IMR-90 (cell line): ENCODE measurements at regions not wholly inside any gene's neighbourhood (a gene's known extent, or its start where the extent isn't known, plus 50 kb on each side); places are given as distances from the start of the nearest gene placed in this dataset.

Experiments
- ATAC-seq: fragments of 200-7000 bp; cut with Tn5 transposase; 2 replicates; pipeline ENCODE4 v1.9.1; 2020; ENCODE audit warnings: low read depth, mild to moderate bottlenecking, moderate library complexity
- BruUV-seq: library from RNA; stranded (reverse); fragments of 400-500 nt; replicated peaks from 2 replicates; lab custom pipeline; 2021; lab: Mats Ljungman, UMichigan
- CTCF ChIA-PET: fragments of 300-600 bp; formaldehyde crosslinking; extraction: SDS; loops from one replicate; lab custom pipeline; 2021; ENCODE audit warnings: antibody characterized with exemption; lab: Yijun Ruan, JAX
- POLR2A ChIA-PET: fragments of 300-600 bp; sonication (Branson Sonifier 250); formaldehyde crosslinking; loops from one replicate; lab custom pipeline; 2022; ENCODE audit warnings: antibody characterized with exemption; ENCODE audit not compliant: unreplicated experiment; lab: Charles Lee
- DNase-seq: peaks from one replicate; pipeline ENCODE4 v3.0.0; 2013
- H2AFZ ChIP-seq: replicated peaks from 2 replicates; pipeline ENCODE3; 2013; ENCODE audit warnings: low read length, mild to moderate bottlenecking; ENCODE audit not compliant: poor library complexity
- H2AK5ac ChIP-seq: 2 replicates; pipeline ENCODE4 v1.6.1; 2013; ENCODE audit warnings: low read depth, low read length, inconsistent platforms
- H2AK9ac ChIP-seq: replicated peaks from 2 replicates; pipeline ENCODE3; 2013; ENCODE audit warnings: mild to moderate bottlenecking, low read depth, low read length, moderate library complexity; ENCODE audit not compliant: poor library complexity
- H2BK120ac ChIP-seq: 2 replicates; pipeline ENCODE4 v1.6.1; 2013; ENCODE audit warnings: low read depth, low read length, inconsistent platforms
- H2BK15ac ChIP-seq: 3 replicates; pipeline ENCODE4 v1.6.1; 2013; ENCODE audit warnings: low read depth, low read length, inconsistent platforms
- H2BK20ac ChIP-seq: 2 replicates; pipeline ENCODE4 v1.6.1; 2013; ENCODE audit warnings: low read depth, mild to moderate bottlenecking, inconsistent platforms, low read length, moderate library complexity
- H2BK5ac ChIP-seq: 2 replicates; pipeline ENCODE4 v1.6.1; 2013; ENCODE audit warnings: mild to moderate bottlenecking, low read depth, low read length, inconsistent platforms; ENCODE audit not compliant: poor library complexity, severe bottlenecking
- H3K14ac ChIP-seq: replicated peaks from 2 replicates; pipeline ENCODE4 v1.6.1; 2013; ENCODE audit warnings: low read depth, low read length, inconsistent platforms
- H3K18ac ChIP-seq: 2 replicates; pipeline ENCODE4 v1.6.1; 2013; ENCODE audit warnings: low read depth, low read length, control low read depth
- H3K23ac ChIP-seq: 2 replicates; pipeline ENCODE4 v1.6.1; 2013; ENCODE audit warnings: low read depth, low read length, inconsistent platforms
- H3K27ac ChIP-seq: 2 replicates; pipeline ENCODE4 v1.5.1; 2013; ENCODE audit warnings: mild to moderate bottlenecking, control low read depth, low read length; ENCODE audit not compliant: insufficient read depth
- H3K27me3 ChIP-seq: 2 replicates; pipeline ENCODE4 v1.6.1; 2013; ENCODE audit warnings: low read length; ENCODE audit not compliant: control insufficient read depth, insufficient read depth
- H3K36me3 ChIP-seq: 2 replicates; pipeline ENCODE4 v1.6.1; 2013; ENCODE audit warnings: low read length, mixed read lengths; ENCODE audit not compliant: control insufficient read depth, insufficient read depth
- H3K4ac ChIP-seq: 2 replicates; pipeline ENCODE4 v1.6.1; 2013; ENCODE audit warnings: low read depth, low read length, inconsistent platforms
- H3K4me1 ChIP-seq: 2 replicates; pipeline ENCODE4 v1.6.1; 2013; ENCODE audit warnings: low read length, mixed read lengths; ENCODE audit not compliant: control insufficient read depth, insufficient read depth
- H3K4me2 ChIP-seq: 2 replicates; pipeline ENCODE4 v1.6.1; 2013; ENCODE audit warnings: low read depth, mild to moderate bottlenecking, control low read depth, low read length, moderate library complexity
- H3K4me3 ChIP-seq: 2 replicates; pipeline ENCODE4 v1.5.1; 2013; ENCODE audit warnings: low read depth, mild to moderate bottlenecking, control low read depth, low read length, moderate library complexity; ENCODE audit not compliant: insufficient read depth
- H3K56ac ChIP-seq: 2 replicates; pipeline ENCODE4 v1.6.1; 2013; ENCODE audit warnings: low read length, inconsistent platforms; ENCODE audit not compliant: insufficient read depth; ENCODE audit errors: extremely low read depth
- H3K79me1 ChIP-seq, 2 experiments: 2 replicates each; pipeline ENCODE4 v1.6.1; 2013; ENCODE audit warnings: low read length in 2 of 2, inconsistent platforms in 1 of 2, low read depth in 1 of 2
- H3K9ac ChIP-seq: 2 replicates; pipeline ENCODE4 v1.6.1; 2013; ENCODE audit warnings: low read depth, low read length, control low read depth
- H3K9me1 ChIP-seq: 2 replicates; pipeline ENCODE4 v1.6.1; 2013; ENCODE audit warnings: low read length, inconsistent platforms; ENCODE audit not compliant: insufficient read depth
- H3K9me3 ChIP-seq: 2 replicates; pipeline ENCODE4 v1.6.1; 2013; ENCODE audit warnings: low read length; ENCODE audit not compliant: control insufficient read depth, insufficient read depth
- H4K20me1 ChIP-seq: 2 replicates; pipeline ENCODE4 v1.6.1; 2013; ENCODE audit warnings: low read length, inconsistent platforms; ENCODE audit not compliant: insufficient read depth
- H4K5ac ChIP-seq: 2 replicates; pipeline ENCODE4 v1.6.1; 2013; ENCODE audit warnings: mild to moderate bottlenecking, low read depth, low read length, control low read depth
- H4K8ac ChIP-seq, 2 experiments: 2 replicates each; pipeline ENCODE4 v1.6.1; 2013; ENCODE audit warnings: low read depth in 2 of 2, low read length in 2 of 2, control low read depth in 1 of 2, inconsistent platforms in 1 of 2
- H4K91ac ChIP-seq: 2 replicates; pipeline ENCODE4 v1.6.1; 2013; ENCODE audit warnings: low read depth, low read length, inconsistent platforms; ENCODE audit not compliant: insufficient read depth
- BHLHE40 ChIP-seq: fragments of 150-350 bp; IDR thresholded peaks from 2 replicates; pipeline ENCODE4 v1.6.1; 2016; ENCODE audit warnings: mild to moderate bottlenecking, low read depth, low read length
- CEBPB ChIP-seq: IDR thresholded peaks from 2 replicates; pipeline ENCODE4 v1.6.1; 2012; ENCODE audit warnings: low read depth, low read length, improper control_type of control experiment
- FOS ChIP-seq: fragments of 150-350 bp; IDR thresholded peaks from 2 replicates; pipeline ENCODE4 v1.6.1; 2016; ENCODE audit warnings: low read depth, low read length
- MAZ ChIP-seq: IDR thresholded peaks from 2 replicates; pipeline ENCODE4 v1.6.1; 2012; ENCODE audit warnings: low read depth, mild to moderate bottlenecking, low read length, improper control_type of control experiment, moderate library complexity, borderline replicate concordance
- MXI1 ChIP-seq: IDR thresholded peaks from 2 replicates; pipeline ENCODE4 v1.6.1; 2012; ENCODE audit warnings: low read depth, mild to moderate bottlenecking, low read length, moderate library complexity, borderline replicate concordance
- NFE2L2 ChIP-seq: fragments of 150-350 bp; IDR thresholded peaks from 2 replicates; pipeline ENCODE4 v1.6.1; 2016; ENCODE audit warnings: low read depth, mild to moderate bottlenecking, low read length
- POLR2A ChIP-seq: IDR thresholded peaks from 2 replicates; pipeline ENCODE4 v1.6.1; 2012; ENCODE audit warnings: mild to moderate bottlenecking, low read depth, low read length
- RAD21 ChIP-seq: IDR thresholded peaks from 2 replicates; pipeline ENCODE4 v1.6.1; 2012; ENCODE audit warnings: low read length, improper control_type of control experiment
- RFX5 ChIP-seq: IDR thresholded peaks from 2 replicates; pipeline ENCODE4 v1.8.0; 2012; ENCODE audit warnings: low read depth, mild to moderate bottlenecking, low read length, moderate library complexity
- SMC3 ChIP-seq: fragments of 150-350 bp; IDR thresholded peaks from 2 replicates; pipeline ENCODE4 v1.6.1; 2016; ENCODE audit warnings: low read depth, mild to moderate bottlenecking, antibody characterized with exemption, low read length, moderate library complexity
- WGBS, 2 experiments: methylation state at CpG; one replicate each; pipeline versions ENCODE4 v1.1.5 to v1.1.7; 2013; ENCODE audit warnings: missing lambda C conversion rate in 2 of 2; ENCODE audit not compliant: insufficient read length in 1 of 2; ENCODE audit errors: extremely low coverage in 2 of 2; 5-methylcytosine and 5-hydroxymethylcytosine counted together
- dilution Hi-C: fragments of 300-500 bp; cut with HindIII; formaldehyde crosslinking; loops from one replicate; pipeline ENCODE4 v1.14.3; 2018; ENCODE audit warnings: low sequenced_read_pairs; ENCODE audit not compliant: unreplicated experiment
- in situ Hi-C: fragments of 300-500 bp; cut with MboI; formaldehyde crosslinking; loops from 3 replicates; pipeline ENCODE4 v1.14.3; 2019; ENCODE audit warnings: low sequenced_read_pairs, inconsistent platforms, mixed read lengths
- intact Hi-C: fragments of 100-400 bp; cut with micrococcal nuclease; formaldehyde crosslinking; loops from 2 replicates; pipeline ENCODE4 v1.10.0; 2022
- TF ChIP-seq, protein P1 (sequence below): conservative IDR thresholded peaks from 2 replicates; pipeline ENCODE4 v1.5.1; 2012; ENCODE audit warnings: mild to moderate bottlenecking, low read depth, low read length, improper control_type of control experiment
- TF ChIP-seq, protein P2 (sequence below): fragments of 150-350 bp; IDR thresholded peaks from 2 replicates; pipeline ENCODE4 v1.6.1; 2017; ENCODE audit warnings: mild to moderate bottlenecking, antibody characterized with exemption, low read length, low read depth

DNA sequence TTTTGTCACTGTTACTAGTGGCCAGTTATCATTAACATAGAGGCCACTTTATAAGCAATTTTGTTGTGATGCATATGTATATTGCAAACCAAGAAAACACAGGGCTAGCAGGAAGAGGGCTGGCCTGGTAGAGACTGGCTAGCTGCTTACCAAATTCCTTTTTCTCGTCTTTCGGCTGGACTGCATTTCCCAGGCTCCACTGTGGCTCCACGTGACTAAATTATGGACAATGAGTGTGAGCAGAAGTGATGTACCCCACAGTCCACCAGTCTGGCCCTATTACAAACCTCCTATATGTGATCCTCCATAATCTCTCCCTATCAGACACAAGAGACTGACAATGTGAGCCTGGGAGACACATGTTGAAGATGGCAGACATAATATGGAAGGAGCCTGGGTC is 257.0 kb downstream of the MFSD1 start:
- H2AFZ ChIP-seq = no peak overlapping the region
- no peak overlapping the region for H2BK120ac ChIP-seq
- H2BK20ac ChIP-seq = no peak overlapping the region
- dilution Hi-C loops = no loop called here
- no peak overlapping the region for H2BK15ac ChIP-seq
- no peak overlapping the region for H3K14ac ChIP-seq
- no peak overlapping the region for H3K9ac ChIP-seq
- H4K91ac ChIP-seq = no peak overlapping the region
- H3K27ac ChIP-seq = no peak overlapping the region
- no peak overlapping the region for H2AK5ac ChIP-seq
- H4K5ac ChIP-seq = no peak overlapping the region
- H3K4me3 ChIP-seq = no peak overlapping the region
- H3K23ac ChIP-seq = no peak overlapping the region
- H3K18ac ChIP-seq = no peak overlapping the region
- H3K9me1 ChIP-seq = no peaks in the 10 kb centered on the region
- no TSS peak for BruUV-seq
- H3K27me3 ChIP-seq = no peaks in the 10 kb centered on the region
- no peak for ATAC-seq
- no peak overlapping the region for H2AK9ac ChIP-seq
- DNase-seq = no peak
- H4K8ac ChIP-seq = no peak overlapping the region
- H3K9me3 ChIP-seq = no peaks in the 10 kb centered on the region
- H2BK5ac ChIP-seq = no peak overlapping the region
- H3K56ac ChIP-seq = no peak overlapping the region
- H4K20me1 ChIP-seq = no peaks in the 10 kb centered on the region
- H3K79me1 ChIP-seq = no peaks in the 10 kb centered on the region
- no CpG with 5 or more reads among the region's 3 CpGs for WGBS, 2 experiments
- CTCF ChIA-PET = no interaction called here
- H3K36me3 ChIP-seq = no peaks in the 10 kb centered on the region
- POLR2A ChIA-PET = no interaction called here
- TF ChIP-seq, protein P1, sequence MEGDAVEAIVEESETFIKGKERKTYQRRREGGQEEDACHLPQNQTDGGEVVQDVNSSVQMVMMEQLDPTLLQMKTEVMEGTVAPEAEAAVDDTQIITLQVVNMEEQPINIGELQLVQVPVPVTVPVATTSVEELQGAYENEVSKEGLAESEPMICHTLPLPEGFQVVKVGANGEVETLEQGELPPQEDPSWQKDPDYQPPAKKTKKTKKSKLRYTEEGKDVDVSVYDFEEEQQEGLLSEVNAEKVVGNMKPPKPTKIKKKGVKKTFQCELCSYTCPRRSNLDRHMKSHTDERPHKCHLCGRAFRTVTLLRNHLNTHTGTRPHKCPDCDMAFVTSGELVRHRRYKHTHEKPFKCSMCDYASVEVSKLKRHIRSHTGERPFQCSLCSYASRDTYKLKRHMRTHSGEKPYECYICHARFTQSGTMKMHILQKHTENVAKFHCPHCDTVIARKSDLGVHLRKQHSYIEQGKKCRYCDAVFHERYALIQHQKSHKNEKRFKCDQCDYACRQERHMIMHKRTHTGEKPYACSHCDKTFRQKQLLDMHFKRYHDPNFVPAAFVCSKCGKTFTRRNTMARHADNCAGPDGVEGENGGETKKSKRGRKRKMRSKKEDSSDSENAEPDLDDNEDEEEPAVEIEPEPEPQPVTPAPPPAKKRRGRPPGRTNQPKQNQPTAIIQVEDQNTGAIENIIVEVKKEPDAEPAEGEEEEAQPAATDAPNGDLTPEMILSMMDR = no peak
- TF ChIP-seq RFX5 (no peak), FOS (no peak), RAD21 (no peak), MAZ (no peak), BHLHE40 (no peak), POLR2A (no peak), SMC3 (no peak), NFE2L2 (no peak), MXI1 (no peak), CEBPB (no peak)
- TF ChIP-seq, protein P2, sequence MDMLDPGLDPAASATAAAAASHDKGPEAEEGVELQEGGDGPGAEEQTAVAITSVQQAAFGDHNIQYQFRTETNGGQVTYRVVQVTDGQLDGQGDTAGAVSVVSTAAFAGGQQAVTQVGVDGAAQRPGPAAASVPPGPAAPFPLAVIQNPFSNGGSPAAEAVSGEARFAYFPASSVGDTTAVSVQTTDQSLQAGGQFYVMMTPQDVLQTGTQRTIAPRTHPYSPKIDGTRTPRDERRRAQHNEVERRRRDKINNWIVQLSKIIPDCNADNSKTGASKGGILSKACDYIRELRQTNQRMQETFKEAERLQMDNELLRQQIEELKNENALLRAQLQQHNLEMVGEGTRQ = no peak
- intact Hi-C loops = no loop called here
- in situ Hi-C loops = no loop called here
- H3K4ac ChIP-seq = no peak overlapping the region
- no peaks in the 10 kb centered on the region for H3K4me1 ChIP-seq
- no peak overlapping the region for H3K4me2 ChIP-seq
